ENCODE measurements at regions not wholly inside any gene's neighbourhood (a gene's known extent, or its start where the extent isn't known, plus 50 kb on each side); places are given as distances from the start of the nearest gene placed in this dataset.

DNA sequence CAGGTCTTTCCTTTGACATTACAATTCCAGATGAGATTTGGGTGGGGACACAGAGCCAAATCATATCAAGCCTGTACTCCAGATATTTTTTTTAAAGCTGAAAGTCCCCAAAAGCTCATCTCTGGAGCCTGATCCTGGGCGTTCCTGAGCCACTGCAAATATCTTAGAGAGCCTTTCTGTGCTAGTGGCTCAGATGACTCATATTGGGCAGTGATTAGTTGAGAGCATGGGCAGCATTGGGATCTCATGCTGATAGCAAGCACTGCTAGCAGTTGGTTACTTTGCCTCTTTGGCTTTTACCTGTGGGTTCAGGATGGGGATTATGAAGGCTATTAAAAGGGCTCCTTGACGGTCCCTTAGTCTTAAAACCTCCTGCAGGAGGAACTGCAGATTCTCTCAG, 51.4 kb upstream of the SCRG1 start:
- DNase-seq (ENCODE audit: low read depth, low spot score): no peak
- H2AFZ ChIP-seq (ENCODE audit: low read depth, low read length, poor library complexity, severe bottlenecking): no peak overlapping the region
- no peaks in the 10 kb centered on the region for H3K9me3 ChIP-seq (ENCODE audit: control insufficient read depth in 1 of 2, insufficient read depth in 1 of 2, low read depth in 1 of 2, low read length in 2 of 2)
- no peak overlapping the region for H3K27ac ChIP-seq (ENCODE audit: low read depth, low read length)
- CTCF ChIA-PET: no interaction called here
- no peak overlapping the region for H3K9ac ChIP-seq (ENCODE audit: low read length)
- BruUV-seq (replicated peaks): no TSS peak
- RAD21 ChIA-PET (ENCODE audit: low non-redundant PET in 1 of 2, low total read pairs in 2 of 2, uncharacterized antibody in 2 of 2, unreplicated experiment in 2 of 2): no interaction called here
- H3K79me2 ChIP-seq (ENCODE audit: insufficient read depth, low read length): no peaks in the 10 kb centered on the region
- no peaks in the 10 kb centered on the region for H3K9me2 ChIP-seq (ENCODE audit: insufficient read depth)
- H3K27me3 ChIP-seq (ENCODE audit: insufficient read depth, low read length): no peaks in the 10 kb centered on the region
- H3K36me3 ChIP-seq (ENCODE audit: control insufficient read depth in 1 of 2, insufficient read depth in 2 of 2, low read length in 2 of 2): no peaks in the 10 kb centered on the region
- H3K4me1 ChIP-seq (ENCODE audit: control insufficient read depth in 1 of 2, insufficient read depth in 2 of 2, low read length in 2 of 2): no peaks in the 10 kb centered on the region
- intact Hi-C loops (cut with micrococcal nuclease): no loop called here
- no peak overlapping the region for H3K4me3 ChIP-seq (replicated peaks in 1 of 2; ENCODE audit: low read depth in 1 of 2, low read length in 2 of 2)
- no peak for TF ChIP-seq ZFX (IDR thresholded peaks at IDR 0.05)
- no peak for TF ChIP-seq EZH2phosphoT487 (IDR thresholded peaks at IDR 0.05; ENCODE audit: borderline replicate concordance)
- TF ChIP-seq POLR2A (IDR thresholded peaks at IDR 0.05; ENCODE audit: borderline replicate concordance, extremely low read depth, insufficient read depth, insufficient read length): no peak
- TF ChIP-seq RAD21 (IDR thresholded peaks at IDR 0.05; ENCODE audit: low read depth): no peak
- no peak for TF ChIP-seq EZH2 (IDR thresholded peaks at IDR 0.05)
- no peak for TF ChIP-seq CEBPB (IDR thresholded peaks at IDR 0.05; ENCODE audit: low read depth)
- TF ChIP-seq FOSL1 (IDR thresholded peaks at IDR 0.05; ENCODE audit: low read depth): no peak
- TF ChIP-seq, protein P1, sequence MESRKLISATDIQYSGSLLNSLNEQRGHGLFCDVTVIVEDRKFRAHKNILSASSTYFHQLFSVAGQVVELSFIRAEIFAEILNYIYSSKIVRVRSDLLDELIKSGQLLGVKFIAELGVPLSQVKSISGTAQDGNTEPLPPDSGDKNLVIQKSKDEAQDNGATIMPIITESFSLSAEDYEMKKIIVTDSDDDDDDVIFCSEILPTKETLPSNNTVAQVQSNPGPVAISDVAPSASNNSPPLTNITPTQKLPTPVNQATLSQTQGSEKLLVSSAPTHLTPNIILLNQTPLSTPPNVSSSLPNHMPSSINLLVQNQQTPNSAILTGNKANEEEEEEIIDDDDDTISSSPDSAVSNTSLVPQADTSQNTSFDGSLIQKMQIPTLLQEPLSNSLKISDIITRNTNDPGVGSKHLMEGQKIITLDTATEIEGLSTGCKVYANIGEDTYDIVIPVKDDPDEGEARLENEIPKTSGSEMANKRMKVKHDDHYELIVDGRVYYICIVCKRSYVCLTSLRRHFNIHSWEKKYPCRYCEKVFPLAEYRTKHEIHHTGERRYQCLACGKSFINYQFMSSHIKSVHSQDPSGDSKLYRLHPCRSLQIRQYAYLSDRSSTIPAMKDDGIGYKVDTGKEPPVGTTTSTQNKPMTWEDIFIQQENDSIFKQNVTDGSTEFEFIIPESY (IDR thresholded peaks at IDR 0.05; ENCODE audit: extremely low read depth, insufficient replicate concordance, low read length): no peak
- H4K20me1 ChIP-seq (ENCODE audit: insufficient read depth): no peaks in the 10 kb centered on the region
- no peak for ATAC-seq
- H3K4me2 ChIP-seq (ENCODE audit: low read length): no peak overlapping the region
- POLR2A ChIA-PET: no interaction called here

DNA sequence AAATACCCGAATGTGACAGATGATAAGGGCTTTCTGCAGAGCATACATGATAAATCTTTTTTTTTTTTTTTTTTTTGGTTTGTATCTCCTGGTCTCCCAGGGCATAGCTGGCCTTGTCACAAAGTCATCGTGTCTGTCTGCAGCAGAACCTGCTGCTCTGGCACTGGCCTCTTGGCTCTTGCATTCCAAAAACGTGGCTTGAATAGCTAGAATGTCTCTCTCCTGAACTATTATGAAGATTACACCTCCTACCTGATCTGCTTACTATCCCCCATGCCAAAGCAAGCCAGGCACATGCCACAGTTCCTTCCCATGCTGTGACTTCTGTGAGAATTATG, 50.4 kb upstream of the SCRG1 start:
- Histone ChIP-seq H4K20me1 (ENCODE audit: insufficient read depth) (no peaks in the 10 kb centered on the region), H3K27ac (ENCODE audit: low read depth, low read length) (no peak overlapping the region), H3K9ac (ENCODE audit: low read length) (no peak overlapping the region), H3K4me1 (ENCODE audit: control insufficient read depth in 1 of 2, insufficient read depth in 2 of 2, low read length in 2 of 2) (no peaks in the 10 kb centered on the region), H3K4me2 (ENCODE audit: low read length) (no peak overlapping the region), H3K9me2 (ENCODE audit: insufficient read depth) (no peaks in the 10 kb centered on the region), H3K27me3 (ENCODE audit: insufficient read depth, low read length) (no peaks in the 10 kb centered on the region), H3K79me2 (ENCODE audit: insufficient read depth, low read length) (no peaks in the 10 kb centered on the region), H3K9me3 (ENCODE audit: control insufficient read depth in 1 of 2, insufficient read depth in 1 of 2, low read depth in 1 of 2, low read length in 2 of 2) (no peaks in the 10 kb centered on the region), H3K36me3 (ENCODE audit: control insufficient read depth in 1 of 2, insufficient read depth in 2 of 2, low read length in 2 of 2) (no peaks in the 10 kb centered on the region), H2AFZ (ENCODE audit: low read depth, low read length, poor library complexity, severe bottlenecking) (no peak overlapping the region), H3K4me3 (replicated peaks in 1 of 2; ENCODE audit: low read depth in 1 of 2, low read length in 2 of 2) (no peak overlapping the region)
- ChIA-PET CTCF (no interaction called here), RAD21 (ENCODE audit: low non-redundant PET in 1 of 2, low total read pairs in 2 of 2, uncharacterized antibody in 2 of 2, unreplicated experiment in 2 of 2) (no interaction called here), POLR2A (no interaction called here)
- DNase-seq (ENCODE audit: low read depth, low spot score) (no peak), ATAC-seq (no peak)
- no peak for TF ChIP-seq ZNF274 (IDR thresholded peaks at IDR 0.05; ENCODE audit: low read depth, low read length)
- TF ChIP-seq CEBPB (IDR thresholded peaks at IDR 0.05; ENCODE audit: low read depth): no peak
- TF ChIP-seq, protein P2, sequence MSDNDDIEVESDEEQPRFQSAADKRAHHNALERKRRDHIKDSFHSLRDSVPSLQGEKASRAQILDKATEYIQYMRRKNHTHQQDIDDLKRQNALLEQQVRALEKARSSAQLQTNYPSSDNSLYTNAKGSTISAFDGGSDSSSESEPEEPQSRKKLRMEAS (IDR thresholded peaks at IDR 0.05): no peak
- no peak for TF ChIP-seq ELF1 (IDR thresholded peaks at IDR 0.05; ENCODE audit: borderline replicate concordance, low read depth)
- TF ChIP-seq SRF (IDR thresholded peaks at IDR 0.05; ENCODE audit: low read depth): no peak
- no peak for TF ChIP-seq EZH2phosphoT487 (IDR thresholded peaks at IDR 0.05; ENCODE audit: borderline replicate concordance)
- no TSS peak for BruUV-seq (replicated peaks)
- intact Hi-C loops (cut with micrococcal nuclease): no loop called here

Measured in HCT116 (cell line).